Smooth muscle cell (in vitro differentiated cells): ENCODE measurements at regions not wholly inside any gene's neighbourhood (a gene's known extent, or its start where the extent isn't known, plus 50 kb on each side); places are given as distances from the start of the nearest gene placed in this dataset.

Source experiments
- DNase-seq: peaks from one replicate; lab custom pipeline; 2025; ENCODE audit not compliant: unreplicated experiment; lab: John Stamatoyannopoulos, UW
- H2AFZ ChIP-seq: fragments of 200-600 bp; sonication (generic); 2 replicates; pipeline ENCODE4 v1.6.0; 2016; ENCODE audit warnings: antibody characterized with exemption, low read depth, mild to moderate bottlenecking
- H3F3A ChIP-seq: fragments of 200-600 bp; sonication (generic); 2 replicates; pipeline ENCODE4 v1.6.0; 2017; ENCODE audit warnings: antibody characterized with exemption, low read depth
- H3K27ac ChIP-seq: fragments of 200-600 bp; sonication (generic); 2 replicates; pipeline ENCODE4 v1.5.1; 2016; ENCODE audit warnings: low read depth, mild to moderate bottlenecking
- H3K27me3 ChIP-seq: fragments of 200-600 bp; sonication (generic); 2 replicates; pipeline ENCODE4 v1.6.1; 2016; ENCODE audit warnings: low read depth, mild to moderate bottlenecking
- H3K36me3 ChIP-seq: fragments of 200-600 bp; sonication (generic); 2 replicates; pipeline ENCODE4 v1.5.1; 2016; ENCODE audit warnings: low read depth
- H3K4me1 ChIP-seq: fragments of 200-600 bp; sonication (generic); 2 replicates; pipeline ENCODE4 v1.5.1; 2016; ENCODE audit warnings: low read depth
- H3K4me2 ChIP-seq: fragments of 200-600 bp; sonication (generic); 2 replicates; pipeline ENCODE4 v1.6.0; 2016; ENCODE audit warnings: mild to moderate bottlenecking
- H3K4me3 ChIP-seq: fragments of 200-600 bp; sonication (generic); 2 replicates; pipeline ENCODE4 v1.5.1; 2016; ENCODE audit warnings: mild to moderate bottlenecking
- H3K79me2 ChIP-seq: fragments of 200-600 bp; sonication (generic); 2 replicates; pipeline ENCODE4 v1.6.0; 2016; ENCODE audit warnings: low read depth, mild to moderate bottlenecking
- H3K9ac ChIP-seq: fragments of 200-600 bp; sonication (generic); 2 replicates; pipeline ENCODE4 v1.6.0; 2016; ENCODE audit warnings: low read depth
- H3K9me3 ChIP-seq: fragments of 200-600 bp; sonication (generic); replicated peaks from 2 replicates; pipeline ENCODE4 v1.5.1; 2016; ENCODE audit warnings: low read depth
- H4K20me1 ChIP-seq: fragments of 200-600 bp; sonication (generic); 2 replicates; pipeline ENCODE4 v1.6.0; 2016; ENCODE audit warnings: low read depth
- WGBS: methylation state at CpG from one replicate; pipeline ENCODE4 v1.1.7; 2016; ENCODE audit warnings: low lambda C conversion rate; 5-methylcytosine and 5-hydroxymethylcytosine counted together
- TF ChIP-seq, protein P1 (sequence below): fragments of 200-600 bp; sonication (generic); IDR thresholded peaks from 2 replicates; pipeline ENCODE4 v1.5.1; 2017; ENCODE audit warnings: borderline replicate concordance, mild to moderate bottlenecking, antibody characterized with exemption; ENCODE audit not compliant: insufficient read depth, poor library complexity, severe bottlenecking

GRCh38 chr1:193472430-193472829 lies 286.0 kb upstream of the B3GALT2 start:
- Histone ChIP-seq H3K27me3 (no peaks in the 10 kb centered on the region), H4K20me1 (no peaks in the 10 kb centered on the region), H3K9me3 (no peaks in the 10 kb centered on the region), H3K4me2 (no peak overlapping the region), H3K9ac (no peak overlapping the region), H3K4me3 (no peak overlapping the region), H2AFZ (no peak overlapping the region), H3K36me3 (no peaks in the 10 kb centered on the region), H3K79me2 (no peaks in the 10 kb centered on the region), H3F3A (no peaks in the 10 kb centered on the region), H3K4me1 (no peaks in the 10 kb centered on the region), H3K27ac (no peak overlapping the region)
- WGBS = 96% methylated on average over 2 of the region's 2 CpGs
- DNase-seq = no peak
- TF ChIP-seq, protein P1, sequence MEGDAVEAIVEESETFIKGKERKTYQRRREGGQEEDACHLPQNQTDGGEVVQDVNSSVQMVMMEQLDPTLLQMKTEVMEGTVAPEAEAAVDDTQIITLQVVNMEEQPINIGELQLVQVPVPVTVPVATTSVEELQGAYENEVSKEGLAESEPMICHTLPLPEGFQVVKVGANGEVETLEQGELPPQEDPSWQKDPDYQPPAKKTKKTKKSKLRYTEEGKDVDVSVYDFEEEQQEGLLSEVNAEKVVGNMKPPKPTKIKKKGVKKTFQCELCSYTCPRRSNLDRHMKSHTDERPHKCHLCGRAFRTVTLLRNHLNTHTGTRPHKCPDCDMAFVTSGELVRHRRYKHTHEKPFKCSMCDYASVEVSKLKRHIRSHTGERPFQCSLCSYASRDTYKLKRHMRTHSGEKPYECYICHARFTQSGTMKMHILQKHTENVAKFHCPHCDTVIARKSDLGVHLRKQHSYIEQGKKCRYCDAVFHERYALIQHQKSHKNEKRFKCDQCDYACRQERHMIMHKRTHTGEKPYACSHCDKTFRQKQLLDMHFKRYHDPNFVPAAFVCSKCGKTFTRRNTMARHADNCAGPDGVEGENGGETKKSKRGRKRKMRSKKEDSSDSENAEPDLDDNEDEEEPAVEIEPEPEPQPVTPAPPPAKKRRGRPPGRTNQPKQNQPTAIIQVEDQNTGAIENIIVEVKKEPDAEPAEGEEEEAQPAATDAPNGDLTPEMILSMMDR = no peak

DNA sequence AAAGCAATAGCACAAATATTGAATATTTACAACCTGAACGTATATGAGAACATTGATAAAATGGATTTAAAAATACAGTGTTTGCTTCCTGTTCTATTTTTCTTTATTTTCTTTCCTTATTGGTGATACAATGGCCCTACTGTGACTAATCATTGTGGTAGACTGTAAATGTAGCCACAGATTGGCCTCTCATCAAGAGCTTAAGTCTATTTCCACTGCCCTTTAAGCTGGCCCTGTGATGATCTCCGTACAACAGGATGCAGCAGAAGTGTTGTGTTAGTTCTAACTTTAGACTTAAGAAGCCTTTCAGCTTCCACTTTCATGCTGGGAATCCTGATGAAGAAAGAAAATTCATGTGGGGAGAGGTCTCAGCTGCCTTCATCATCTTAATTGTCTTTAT lies 285.6 kb upstream of the B3GALT2 start:
- Histone ChIP-seq H3K9ac (no peak overlapping the region), H3K4me1 (no peaks in the 10 kb centered on the region)

GRCh38 chr1:193463326-193463932 lies 277.0 kb upstream of the B3GALT2 start:
- Histone ChIP-seq H3K9me3 (no peaks in the 10 kb centered on the region), H3K27ac (no peak overlapping the region), H3K36me3 (no peaks in the 10 kb centered on the region), H3K4me3 (no peak overlapping the region), H4K20me1 (no peaks in the 10 kb centered on the region), H3K4me2 (no peak overlapping the region), H3F3A (no peaks in the 10 kb centered on the region), H3K79me2 (no peaks in the 10 kb centered on the region), H3K9ac (no peak overlapping the region), H2AFZ (no peak overlapping the region), H3K27me3 (no peaks in the 10 kb centered on the region), H3K4me1 (peaks cover 11% of the 10 kb centered on the region)
- TF ChIP-seq, protein P1 = no peak
- 85% methylated on average over 5 of the region's 5 CpGs for WGBS
- DNase-seq = no peak

More for the DNA sequence above, 285.6 kb upstream of the B3GALT2 start:
- H3K36me3 ChIP-seq = no peaks in the 10 kb centered on the region
- TF ChIP-seq, protein P1 = no peak
- H3K27ac ChIP-seq = no peak overlapping the region
- no peaks in the 10 kb centered on the region for H3K9me3 ChIP-seq
- no peak for DNase-seq
- H3K27me3 ChIP-seq = no peaks in the 10 kb centered on the region
- H4K20me1 ChIP-seq = no peaks in the 10 kb centered on the region
- H3K4me2 ChIP-seq = no peak overlapping the region
- H3K4me3 ChIP-seq = no peak overlapping the region
- no peaks in the 10 kb centered on the region for H3K79me2 ChIP-seq
- H2AFZ ChIP-seq = no peak overlapping the region
- WGBS = 59% methylated on average over 2 of the region's 2 CpGs
- H3F3A ChIP-seq = no peaks in the 10 kb centered on the region
